Colonic mucosa (tissue), 4 donors: ENCODE measurements at regions not wholly inside any gene's neighbourhood (a gene's known extent, or its start where the extent isn't known, plus 50 kb on each side); places are given as distances from the start of the nearest gene placed in this dataset.

Experiments
- DNase-seq: peaks from one replicate; pipeline ENCODE4 v3.0.0-alpha.2; 2020
- H3K27ac ChIP-seq: fragments of 200-600 bp; one replicate; pipeline ENCODE4 v1.8.0; 2021
- H3K27me3 ChIP-seq: fragments of 200-600 bp; one replicate; pipeline ENCODE4 v1.8.0; 2021
- H3K36me3 ChIP-seq: fragments of 200-600 bp; one replicate; pipeline ENCODE4 v1.8.0; 2021
- H3K4me1 ChIP-seq: fragments of 200-600 bp; one replicate; pipeline ENCODE4 v1.8.0; 2021; ENCODE audit warnings: mild to moderate bottlenecking
- H3K4me3 ChIP-seq: fragments of 200-600 bp; one replicate; pipeline ENCODE4 v1.8.0; 2021
- H3K9ac ChIP-seq, 2 donors: one replicate each; pipeline ENCODE4 v1.7.0; 2013; ENCODE audit warnings: control low read depth in 2 of 2, low read depth in 2 of 2, low read length in 2 of 2
- H3K9me3 ChIP-seq: fragments of 200-600 bp; one replicate; pipeline ENCODE4 v1.8.0; 2021
- CTCF ChIP-seq: fragments of 200-600 bp; IDR thresholded peaks from one replicate; pipeline ENCODE4 v1.8.0; 2022; ENCODE audit warnings: antibody characterized with exemption, mild to moderate bottlenecking
- intact Hi-C: fragments of 100-400 bp; cut with DNase I; formaldehyde crosslinking; loops from one replicate; pipeline ENCODE4 v1.14.1; 2022
- donor health status: healthy.
- donor health status: DM: no; HTN: no; CAD: no.
- donor health status: DM: no; HTN: no; CAD: no.

- Histone ChIP-seq H3K9me3 (no peaks in the 10 kb centered on the region), H3K27ac (no peak overlapping the region), H3K27me3 (no peaks in the 10 kb centered on the region), H3K4me3 (no peak overlapping the region), H3K9ac (no peak overlapping the region), H3K36me3 (no peaks in the 10 kb centered on the region), H3K4me1 (no peaks in the 10 kb centered on the region)
- TF ChIP-seq CTCF: no peak
- intact Hi-C loops: no loop called here
- no peak for DNase-seq
Observed at GRCh38 chr9:126125177-126125576, 201.5 kb upstream of the MVB12B start.

- no peak overlapping the region for H3K4me3 ChIP-seq
- no peaks in the 10 kb centered on the region for H3K9me3 ChIP-seq
- H3K9ac ChIP-seq: no peak overlapping the region
- no peaks in the 10 kb centered on the region for H3K27me3 ChIP-seq
- H3K4me1 ChIP-seq: no peaks in the 10 kb centered on the region
- H3K36me3 ChIP-seq: no peaks in the 10 kb centered on the region
- no peak for DNase-seq
- intact Hi-C loops: no loop called here
- no peak for TF ChIP-seq CTCF
- H3K27ac ChIP-seq: no peak overlapping the region
Observed at GRCh38 chr9:126125577-126125976, 201.1 kb upstream of the MVB12B start.

GRCh38 chr9:126125992-126126409, 200.6 kb upstream of the MVB12B start:
- no peaks in the 10 kb centered on the region for H3K27me3 ChIP-seq
- no peaks in the 10 kb centered on the region for H3K9me3 ChIP-seq
- H3K36me3 ChIP-seq: no peaks in the 10 kb centered on the region
- no peak overlapping the region for H3K4me3 ChIP-seq
- TF ChIP-seq CTCF: no peak
- no peaks in the 10 kb centered on the region for H3K4me1 ChIP-seq
- H3K27ac ChIP-seq: no peak overlapping the region
- no peak overlapping the region for H3K9ac ChIP-seq
- DNase-seq: no peak
- intact Hi-C loops: no loop called here

GRCh38 chr9:126126807-126127206, 199.8 kb upstream of the MVB12B start:
- TF ChIP-seq CTCF: no peak
- Histone ChIP-seq H3K36me3 (no peaks in the 10 kb centered on the region), H3K9me3 (no peaks in the 10 kb centered on the region), H3K27ac (no peak overlapping the region), H3K4me3 (no peak overlapping the region), H3K4me1 (no peaks in the 10 kb centered on the region), H3K9ac (no peak overlapping the region), H3K27me3 (no peaks in the 10 kb centered on the region)
- no peak for DNase-seq
- intact Hi-C loops: no loop called here

- H3K9ac ChIP-seq: no peak overlapping the region
- no peak overlapping the region for H3K27ac ChIP-seq
- H3K27me3 ChIP-seq: no peaks in the 10 kb centered on the region
- intact Hi-C loops: no loop called here
- no peak for DNase-seq
- no peaks in the 10 kb centered on the region for H3K36me3 ChIP-seq
- H3K4me1 ChIP-seq: no peaks in the 10 kb centered on the region
- H3K4me3 ChIP-seq: no peak overlapping the region
- no peak for TF ChIP-seq CTCF
- no peaks in the 10 kb centered on the region for H3K9me3 ChIP-seq
Observed at GRCh38 chr9:126127591-126127990, 199.0 kb upstream of the MVB12B start.
